WTC11 (cell line): ENCODE measurements at regions not wholly inside any gene's neighbourhood (a gene's known extent, or its start where the extent isn't known, plus 50 kb on each side); places are given as distances from the start of the nearest gene placed in this dataset.

Source experiments
- ATAC-seq: fragments of 200-7000 bp; cut with Tn5 transposase; 2 replicates; pipeline ENCODE4 v1.10.0; 2021; ENCODE audit warnings: mild to moderate bottlenecking, moderate library complexity
- CTCF ChIA-PET: fragments of 300-600 bp; sonication (Branson Sonifier 250); formaldehyde crosslinking; loops from one replicate; lab custom pipeline; 2021; ENCODE audit warnings: antibody characterized with exemption; lab: Charles Lee
- POLR2A ChIA-PET: fragments of 350-600 bp; sonication (Branson Sonifier 250); formaldehyde crosslinking; loops from one replicate; lab custom pipeline; 2021; ENCODE audit warnings: antibody characterized with exemption; lab: Charles Lee
- DNase-seq: peaks from one replicate; pipeline ENCODE4 v3.0.0; 2021; ENCODE audit warnings: low spot score
- H3K27ac Mint-ChIP-seq: 2 replicates; pipeline ENCODE4 v1.8.0; 2021; ENCODE audit warnings: mixed read lengths
- H3K27me3 Mint-ChIP-seq: 2 replicates; pipeline ENCODE4 v1.8.0; 2021; ENCODE audit warnings: low read depth, mild to moderate bottlenecking, moderate library complexity, mixed read lengths
- H3K36me3 Mint-ChIP-seq: 2 replicates; pipeline ENCODE4 v1.8.0; 2021; ENCODE audit warnings: mixed read lengths
- H3K4me1 Mint-ChIP-seq: 2 replicates; pipeline ENCODE4 v1.8.0; 2022; ENCODE audit warnings: mixed read lengths
- H3K4me3 Mint-ChIP-seq: 2 replicates; pipeline ENCODE4 v1.8.0; 2021; ENCODE audit warnings: mild to moderate bottlenecking, moderate library complexity, mixed read lengths
- H3K9me3 Mint-ChIP-seq: 2 replicates; pipeline ENCODE4 v1.8.0; 2021; ENCODE audit warnings: mixed read lengths
- ATF1 ChIP-seq: sonication (generic); formaldehyde crosslinking; IDR thresholded peaks from 2 replicates; pipeline ENCODE4 v1.8.1; 2023; ENCODE audit warnings: mild to moderate bottlenecking, moderate library complexity, missing genetic modification reagents
- ATF6 ChIP-seq: sonication (generic); formaldehyde crosslinking; IDR thresholded peaks from 2 replicates; pipeline ENCODE4 v1.8.1; 2023; ENCODE audit warnings: mild to moderate bottlenecking, missing genetic modification reagents
- CDX4 ChIP-seq: fragments of 250-450 bp; sonication (Bioruptor Pico); IDR thresholded peaks from 2 replicates; pipeline ENCODE4 v1.9.0; 2021; ENCODE audit warnings: moderate library complexity, mild to moderate bottlenecking, inconsistent platforms, borderline replicate concordance
- ESRRA ChIP-seq: sonication (generic); formaldehyde crosslinking; IDR thresholded peaks from 2 replicates; pipeline ENCODE4 v1.8.1; 2022; ENCODE audit warnings: mild to moderate bottlenecking, missing genetic modification reagents, borderline replicate concordance
- FOXK1 ChIP-seq: sonication (generic); formaldehyde crosslinking; IDR thresholded peaks from 2 replicates; pipeline ENCODE4 v1.8.0; 2022; ENCODE audit warnings: mild to moderate bottlenecking, moderate library complexity, missing genetic modification reagents
- GABPB1 ChIP-seq: sonication (generic); formaldehyde crosslinking; IDR thresholded peaks from 2 replicates; pipeline ENCODE4 v1.8.1; 2023; ENCODE audit warnings: mild to moderate bottlenecking, missing genetic modification reagents
- MAX ChIP-seq: sonication (generic); formaldehyde crosslinking; IDR thresholded peaks from 2 replicates; pipeline ENCODE4 v1.8.0; 2022; ENCODE audit warnings: mild to moderate bottlenecking, missing genetic modification reagents
- NFE2L1 ChIP-seq: sonication (generic); formaldehyde crosslinking; IDR thresholded peaks from 2 replicates; pipeline ENCODE4 v1.8.1; 2023; ENCODE audit warnings: missing genetic modification reagents
- NFYB ChIP-seq: sonication (generic); formaldehyde crosslinking; conservative IDR thresholded peaks from 2 replicates; pipeline ENCODE4 v1.8.0; 2022; ENCODE audit warnings: low read depth, missing genetic modification reagents
- PRRX2 ChIP-seq: fragments of 250-450 bp; sonication (Bioruptor Pico); IDR thresholded peaks from 2 replicates; pipeline ENCODE4 v1.8.0; 2021; ENCODE audit warnings: mild to moderate bottlenecking
- RORB ChIP-seq: fragments of 250-450 bp; sonication (Bioruptor Pico); IDR thresholded peaks from 2 replicates; pipeline ENCODE4 v1.9.0; 2021; ENCODE audit warnings: mild to moderate bottlenecking
- USF2 ChIP-seq: sonication (generic); formaldehyde crosslinking; IDR thresholded peaks from 2 replicates; pipeline ENCODE4 v1.8.1; 2023; ENCODE audit warnings: mild to moderate bottlenecking, missing genetic modification reagents, moderate library complexity
- ZMAT4 ChIP-seq: fragments of 250-450 bp; sonication (Bioruptor Pico); IDR thresholded peaks from 2 replicates; pipeline ENCODE4 v1.9.0; 2021; ENCODE audit warnings: mild to moderate bottlenecking
- ZNF263 ChIP-seq: sonication (generic); formaldehyde crosslinking; IDR thresholded peaks from 2 replicates; pipeline ENCODE4 v1.8.1; 2022; ENCODE audit warnings: low read depth, mild to moderate bottlenecking, moderate library complexity, missing genetic modification reagents
- ZNF317 ChIP-seq: sonication (generic); formaldehyde crosslinking; IDR thresholded peaks from 2 replicates; pipeline ENCODE4 v1.8.1; 2023; ENCODE audit warnings: low read depth, mild to moderate bottlenecking, moderate library complexity, missing genetic modification reagents, borderline replicate concordance
- ZNF416 ChIP-seq: fragments of 250-450 bp; sonication (Bioruptor Pico); IDR thresholded peaks from 2 replicates; pipeline ENCODE4 v1.9.0; 2021; ENCODE audit warnings: mild to moderate bottlenecking, inconsistent platforms
- ZNF425 ChIP-seq: fragments of 250-450 bp; sonication (Bioruptor Pico); conservative IDR thresholded peaks from 2 replicates; pipeline ENCODE4 v1.9.0; 2021; ENCODE audit warnings: mild to moderate bottlenecking
- ZNF512 ChIP-seq: sonication (generic); formaldehyde crosslinking; IDR thresholded peaks from 2 replicates; pipeline ENCODE4 v1.8.1; 2022; ENCODE audit warnings: missing genetic modification reagents, borderline replicate concordance
- ZNF532 ChIP-seq: fragments of 250-450 bp; sonication (Bioruptor Pico); IDR thresholded peaks from 2 replicates; pipeline ENCODE4 v1.9.0; 2021; ENCODE audit warnings: mild to moderate bottlenecking, borderline replicate concordance
- ZNF671 ChIP-seq: fragments of 250-450 bp; sonication (Bioruptor Pico); IDR thresholded peaks from 2 replicates; pipeline ENCODE4 v1.8.0; 2021; ENCODE audit warnings: mild to moderate bottlenecking
- TF ChIP-seq, protein P1 (sequence below): sonication (generic); formaldehyde crosslinking; conservative IDR thresholded peaks from 2 replicates; pipeline ENCODE4 v1.8.1; 2023; ENCODE audit warnings: mild to moderate bottlenecking, low read depth, missing genetic modification reagents, moderate library complexity

GRCh38 chr3:43923104-43923882 is 232.6 kb downstream of the ABHD5 start (continued):
- TF ChIP-seq ZNF532 (no peak), USF2 (CRISPR knock-in tag) (no peak), GABPB1 (CRISPR knock-in tag) (no peak), CDX4 (CRISPR knock-in tag) (no peak), ZNF317 (no peak), ZNF671 (CRISPR knock-in tag) (no peak), ZNF512 (CRISPR knock-in tag) (no peak), MAX (no peak)

GRCh38 chr3:43926055-43926454 is 235.3 kb downstream of the ABHD5 start:
- peaks cover 14% of the 10 kb centered on the region for H3K27me3 Mint-ChIP-seq
- ATAC-seq, result peak; percentile 90
- TF ChIP-seq, protein P1, sequence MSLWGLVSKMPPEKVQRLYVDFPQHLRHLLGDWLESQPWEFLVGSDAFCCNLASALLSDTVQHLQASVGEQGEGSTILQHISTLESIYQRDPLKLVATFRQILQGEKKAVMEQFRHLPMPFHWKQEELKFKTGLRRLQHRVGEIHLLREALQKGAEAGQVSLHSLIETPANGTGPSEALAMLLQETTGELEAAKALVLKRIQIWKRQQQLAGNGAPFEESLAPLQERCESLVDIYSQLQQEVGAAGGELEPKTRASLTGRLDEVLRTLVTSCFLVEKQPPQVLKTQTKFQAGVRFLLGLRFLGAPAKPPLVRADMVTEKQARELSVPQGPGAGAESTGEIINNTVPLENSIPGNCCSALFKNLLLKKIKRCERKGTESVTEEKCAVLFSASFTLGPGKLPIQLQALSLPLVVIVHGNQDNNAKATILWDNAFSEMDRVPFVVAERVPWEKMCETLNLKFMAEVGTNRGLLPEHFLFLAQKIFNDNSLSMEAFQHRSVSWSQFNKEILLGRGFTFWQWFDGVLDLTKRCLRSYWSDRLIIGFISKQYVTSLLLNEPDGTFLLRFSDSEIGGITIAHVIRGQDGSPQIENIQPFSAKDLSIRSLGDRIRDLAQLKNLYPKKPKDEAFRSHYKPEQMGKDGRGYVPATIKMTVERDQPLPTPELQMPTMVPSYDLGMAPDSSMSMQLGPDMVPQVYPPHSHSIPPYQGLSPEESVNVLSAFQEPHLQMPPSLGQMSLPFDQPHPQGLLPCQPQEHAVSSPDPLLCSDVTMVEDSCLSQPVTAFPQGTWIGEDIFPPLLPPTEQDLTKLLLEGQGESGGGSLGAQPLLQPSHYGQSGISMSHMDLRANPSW (CRISPR knock-in tag), result no peak
- no peak for TF ChIP-seq ZNF416 (CRISPR knock-in tag)
- TF ChIP-seq ZMAT4 (CRISPR knock-in tag), result no peak
- no peak for TF ChIP-seq NFYB
- TF ChIP-seq ATF6 (CRISPR knock-in tag), result no peak
- TF ChIP-seq PRRX2, result no peak
- no peak for TF ChIP-seq FOXK1 (CRISPR knock-in tag)
- no peak for TF ChIP-seq NFE2L1 (CRISPR knock-in tag)
- no peak for TF ChIP-seq ZNF425 (CRISPR knock-in tag)
- TF ChIP-seq ESRRA, result no peak
- TF ChIP-seq ZNF263 (CRISPR knock-in tag), result no peak
- no peak for TF ChIP-seq RORB (CRISPR knock-in tag)
- no peak for TF ChIP-seq ATF1 (CRISPR knock-in tag)

More at GRCh38 chr3:43926055-43926454, 235.3 kb downstream of the ABHD5 start:
- POLR2A ChIA-PET, result no interaction called here
- H3K36me3 Mint-ChIP-seq, result no peaks in the 10 kb centered on the region
- peaks cover 33% of the 10 kb centered on the region for H3K4me1 Mint-ChIP-seq
- H3K27ac Mint-ChIP-seq, result no peak overlapping the region
- H3K4me3 Mint-ChIP-seq, result no peak overlapping the region
- CTCF ChIA-PET, result interaction anchor here (0.6 to 1.0 kb wide), 4 partner anchors 21 to 377 kb away, joined by 3 to 4 read pairs (median 4); no protein-coding TSS in a partner anchor
- peaks cover 4% of the 10 kb centered on the region; the same call in 1 of the 2 replicates for H3K9me3 Mint-ChIP-seq
- DNase-seq, result peak; percentile 38
